GM12874 (cell line): ENCODE measurements at regions not wholly inside any gene's neighbourhood (a gene's known extent, or its start where the extent isn't known, plus 50 kb on each side); places are given as distances from the start of the nearest gene placed in this dataset.

ENCODE experiments used
- TF ChIP-seq, protein P1 (sequence below): IDR thresholded peaks from 2 replicates; pipeline ENCODE4 v1.5.1; 2011; ENCODE audit warnings: low read depth, mild to moderate bottlenecking, control low read depth, low read length, moderate library complexity; ENCODE audit not compliant: insufficient read depth

GRCh38 chr4:4645743-4646142, 103.9 kb upstream of the STX18 start:
- TF ChIP-seq, protein P1, sequence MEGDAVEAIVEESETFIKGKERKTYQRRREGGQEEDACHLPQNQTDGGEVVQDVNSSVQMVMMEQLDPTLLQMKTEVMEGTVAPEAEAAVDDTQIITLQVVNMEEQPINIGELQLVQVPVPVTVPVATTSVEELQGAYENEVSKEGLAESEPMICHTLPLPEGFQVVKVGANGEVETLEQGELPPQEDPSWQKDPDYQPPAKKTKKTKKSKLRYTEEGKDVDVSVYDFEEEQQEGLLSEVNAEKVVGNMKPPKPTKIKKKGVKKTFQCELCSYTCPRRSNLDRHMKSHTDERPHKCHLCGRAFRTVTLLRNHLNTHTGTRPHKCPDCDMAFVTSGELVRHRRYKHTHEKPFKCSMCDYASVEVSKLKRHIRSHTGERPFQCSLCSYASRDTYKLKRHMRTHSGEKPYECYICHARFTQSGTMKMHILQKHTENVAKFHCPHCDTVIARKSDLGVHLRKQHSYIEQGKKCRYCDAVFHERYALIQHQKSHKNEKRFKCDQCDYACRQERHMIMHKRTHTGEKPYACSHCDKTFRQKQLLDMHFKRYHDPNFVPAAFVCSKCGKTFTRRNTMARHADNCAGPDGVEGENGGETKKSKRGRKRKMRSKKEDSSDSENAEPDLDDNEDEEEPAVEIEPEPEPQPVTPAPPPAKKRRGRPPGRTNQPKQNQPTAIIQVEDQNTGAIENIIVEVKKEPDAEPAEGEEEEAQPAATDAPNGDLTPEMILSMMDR, result no peak

DNA sequence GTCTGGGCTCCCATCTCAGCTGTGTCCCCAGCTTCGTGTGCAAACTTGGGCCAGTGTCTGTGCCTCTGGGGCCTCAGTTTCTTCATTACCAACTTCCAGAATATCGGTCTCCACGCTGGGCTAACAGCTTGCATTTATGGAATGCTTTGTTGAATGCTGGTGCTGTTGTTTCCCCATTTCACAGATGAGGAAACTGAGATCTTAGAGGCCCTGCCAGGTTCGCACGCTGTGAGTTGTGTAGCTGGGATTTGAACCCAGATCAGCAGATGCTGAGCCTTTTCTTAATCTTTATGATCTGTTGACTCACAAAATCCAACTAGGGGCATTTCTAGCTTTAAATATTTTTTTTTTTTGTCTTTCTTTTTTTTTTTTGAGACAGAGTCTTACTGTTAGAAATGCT, 101.5 kb upstream of the STX18 start:
- TF ChIP-seq, protein P1, result no peak

DNA sequence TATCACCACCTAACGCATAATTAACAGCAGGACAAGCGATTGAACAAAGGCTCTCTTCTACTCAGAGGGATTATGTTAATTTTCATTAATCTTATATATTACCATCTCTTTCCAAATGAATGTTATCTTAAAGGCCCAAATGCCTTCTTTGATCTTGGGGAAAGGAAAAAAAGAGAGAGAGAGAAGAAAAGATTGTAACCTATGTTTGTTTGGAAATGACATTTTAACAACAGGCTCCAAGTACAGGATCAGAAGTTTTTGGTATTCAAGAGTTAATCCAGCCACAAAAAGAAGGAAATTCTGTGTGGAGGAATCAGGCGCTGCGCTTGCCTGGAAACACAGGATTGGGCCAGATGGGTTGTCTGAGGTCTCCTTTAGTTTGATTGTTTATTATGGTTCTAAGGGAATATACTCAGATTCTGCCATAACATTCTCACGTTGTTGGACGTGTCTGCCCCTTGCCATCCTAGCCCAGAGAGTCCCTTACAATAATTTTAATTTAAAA, 100.7 kb upstream of the STX18 start:
- TF ChIP-seq, protein P1, result no peak

GRCh38 chr4:4641661-4642495, 100.0 kb upstream of the STX18 start:
- TF ChIP-seq, protein P1, result no peak

- TF ChIP-seq, protein P1, result no peak
Measured at GRCh38 chr4:4641254-4641653, 99.4 kb upstream of the STX18 start.

DNA sequence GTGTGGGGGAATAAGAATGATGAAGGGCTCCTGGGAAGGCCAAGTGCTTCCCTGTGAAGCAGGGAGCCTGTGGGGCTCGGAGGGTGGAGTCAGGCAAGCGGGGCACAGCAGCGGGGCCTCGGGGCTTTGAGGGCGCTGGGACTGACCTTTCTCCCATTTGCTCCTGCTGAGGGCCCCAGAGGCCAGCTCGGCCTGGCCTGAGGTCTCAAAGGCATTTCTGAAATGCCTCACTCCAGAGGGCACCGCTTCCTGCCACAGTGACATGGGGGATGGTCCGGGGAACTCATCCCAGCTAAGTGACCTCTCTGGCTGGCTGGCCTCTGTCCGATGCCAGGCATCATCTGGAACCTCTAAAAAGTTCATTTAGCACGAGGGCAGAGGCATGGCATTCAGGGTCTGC, 98.8 kb upstream of the STX18 start:
- TF ChIP-seq, protein P1, result no peak

DNA sequence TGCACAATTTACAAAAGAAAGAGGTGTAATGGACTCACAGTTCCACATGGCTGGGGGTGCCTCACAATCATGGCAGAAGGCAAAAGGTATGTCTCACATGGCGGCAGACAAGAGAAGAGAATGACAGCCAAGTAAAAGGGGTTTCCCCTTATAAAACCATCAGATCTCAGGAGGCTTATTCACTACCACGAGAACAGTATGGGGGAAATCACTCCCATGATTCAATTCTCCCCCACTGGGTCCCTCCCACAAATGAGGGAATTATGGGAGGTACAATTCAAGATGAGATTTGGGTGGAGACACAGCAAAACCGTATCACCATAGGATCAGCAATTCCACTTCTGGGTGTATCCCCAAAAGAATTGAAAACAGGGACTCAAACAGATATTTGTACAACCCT, 97.5 kb upstream of the STX18 start:
- TF ChIP-seq, protein P1, result no peak
